OCI-M1 (cell line): ENCODE measurements at regions not wholly inside any gene's neighbourhood (a gene's known extent, or its start where the extent isn't known, plus 50 kb on each side); places are given as distances from the start of the nearest gene placed in this dataset.

ENCODE experiments used
- DNase-seq: peaks from one replicate; lab custom pipeline; 2025; lab: John Stamatoyannopoulos, UW

GRCh38 chr2:121969166-121969565 is 213.7 kb downstream of the TSN start:
- DNase-seq = peak; percentile 87

GRCh38 chr2:121969766-121970639 is 214.6 kb downstream of the TSN start:
- peak; percentile 42 for DNase-seq

GRCh38 chr2:121972203-121972602 is 216.8 kb downstream of the TSN start:
- DNase-seq = no peak

GRCh38 chr2:121974897-121975661 is 219.6 kb downstream of the TSN start:
- DNase-seq = peak; percentile 93

GRCh38 chr2:121976926-121977325 is 221.5 kb downstream of the TSN start:
- no peak for DNase-seq

GRCh38 chr2:121977326-121977725 is 221.9 kb downstream of the TSN start:
- DNase-seq = no peak

GRCh38 chr2:121992700-121993099 is 237.2 kb downstream of the TSN start:
- no peak for DNase-seq

- DNase-seq = no peak
Measured at GRCh38 chr2:121993682-121994081, 238.2 kb downstream of the TSN start.

- peak; percentile 25 for DNase-seq
Measured at GRCh38 chr2:121994238-121995206, 239.1 kb downstream of the TSN start.

GRCh38 chr2:121998751-121999150 is 243.3 kb downstream of the TSN start:
- no peak for DNase-seq

GRCh38 chr2:121999264-121999663 is 243.8 kb downstream of the TSN start:
- peak; percentile 77 for DNase-seq

GRCh38 chr2:122000556-122001340 is 245.3 kb downstream of the TSN start:
- no peak for DNase-seq

- DNase-seq = no peak
Measured at GRCh38 chr2:122001441-122001874, 246.0 kb downstream of the TSN start.

- DNase-seq = no peak
Measured at GRCh38 chr2:122003196-122003940, 247.9 kb downstream of the TSN start.

- DNase-seq = no peak
Measured at GRCh38 chr2:122007126-122007525, 251.7 kb downstream of the TSN start.

- DNase-seq = no peak
Measured at GRCh38 chr2:122007577-122007976, 252.1 kb downstream of the TSN start.

GRCh38 chr2:122009561-122009960 is 254.1 kb downstream of the TSN start:
- no peak for DNase-seq

- no peak for DNase-seq
Measured at GRCh38 chr2:122011493-122012270, 256.2 kb downstream of the TSN start.

- DNase-seq = no peak
Measured at GRCh38 chr2:122018736-122019135, 263.3 kb downstream of the TSN start.

GRCh38 chr2:122019724-122020123 is 264.3 kb downstream of the TSN start:
- DNase-seq = no peak
